ENCODE measurements at regions not wholly inside any gene's neighbourhood (a gene's known extent, or its start where the extent isn't known, plus 50 kb on each side); places are given as distances from the start of the nearest gene placed in this dataset.

DNA sequence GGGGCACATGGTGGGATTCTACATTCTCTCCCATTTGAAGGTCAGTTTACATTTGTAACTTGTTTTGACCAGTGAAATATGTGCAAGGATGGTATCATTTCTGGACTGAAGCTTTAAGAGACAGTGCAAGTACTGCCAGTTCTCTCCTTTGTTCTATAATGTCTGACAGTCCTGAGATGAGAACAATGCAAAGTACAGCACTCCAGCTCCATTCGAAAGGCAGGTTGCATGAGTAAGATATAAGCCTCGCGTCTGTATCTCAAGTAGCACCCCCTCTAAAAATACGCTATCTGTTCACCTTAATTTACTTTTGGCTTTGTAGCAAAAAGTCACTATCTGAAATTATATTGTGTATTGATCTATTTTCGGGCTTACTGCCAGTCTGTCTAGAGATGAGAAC, 1122.2 kb upstream of the TMEM132C start:
- H3K4me3 ChIP-seq (ENCODE audit: severe bottlenecking) = no peak overlapping the region
- ATAC-seq (ENCODE audit: low read depth) (no peak), DNase-seq (ENCODE audit: low spot score) (no peak)
- H3K9me3 ChIP-seq (ENCODE audit: severe bottlenecking) = no peaks in the 10 kb centered on the region
- H3K27ac ChIP-seq (ENCODE audit: poor library complexity, severe bottlenecking) = no peak overlapping the region
- TF ChIP-seq, protein P1, sequence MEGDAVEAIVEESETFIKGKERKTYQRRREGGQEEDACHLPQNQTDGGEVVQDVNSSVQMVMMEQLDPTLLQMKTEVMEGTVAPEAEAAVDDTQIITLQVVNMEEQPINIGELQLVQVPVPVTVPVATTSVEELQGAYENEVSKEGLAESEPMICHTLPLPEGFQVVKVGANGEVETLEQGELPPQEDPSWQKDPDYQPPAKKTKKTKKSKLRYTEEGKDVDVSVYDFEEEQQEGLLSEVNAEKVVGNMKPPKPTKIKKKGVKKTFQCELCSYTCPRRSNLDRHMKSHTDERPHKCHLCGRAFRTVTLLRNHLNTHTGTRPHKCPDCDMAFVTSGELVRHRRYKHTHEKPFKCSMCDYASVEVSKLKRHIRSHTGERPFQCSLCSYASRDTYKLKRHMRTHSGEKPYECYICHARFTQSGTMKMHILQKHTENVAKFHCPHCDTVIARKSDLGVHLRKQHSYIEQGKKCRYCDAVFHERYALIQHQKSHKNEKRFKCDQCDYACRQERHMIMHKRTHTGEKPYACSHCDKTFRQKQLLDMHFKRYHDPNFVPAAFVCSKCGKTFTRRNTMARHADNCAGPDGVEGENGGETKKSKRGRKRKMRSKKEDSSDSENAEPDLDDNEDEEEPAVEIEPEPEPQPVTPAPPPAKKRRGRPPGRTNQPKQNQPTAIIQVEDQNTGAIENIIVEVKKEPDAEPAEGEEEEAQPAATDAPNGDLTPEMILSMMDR (IDR thresholded peaks at IDR 0.05; ENCODE audit: poor library complexity, severe bottlenecking) = no peak
- H3K27me3 ChIP-seq (ENCODE audit: insufficient read depth, poor library complexity, severe bottlenecking) = no peaks in the 10 kb centered on the region
- H3K4me1 ChIP-seq (ENCODE audit: insufficient read depth, poor library complexity, severe bottlenecking) = peaks cover 4% of the 10 kb centered on the region
- no peaks in the 10 kb centered on the region for H3K36me3 ChIP-seq (ENCODE audit: low read depth)

DNA sequence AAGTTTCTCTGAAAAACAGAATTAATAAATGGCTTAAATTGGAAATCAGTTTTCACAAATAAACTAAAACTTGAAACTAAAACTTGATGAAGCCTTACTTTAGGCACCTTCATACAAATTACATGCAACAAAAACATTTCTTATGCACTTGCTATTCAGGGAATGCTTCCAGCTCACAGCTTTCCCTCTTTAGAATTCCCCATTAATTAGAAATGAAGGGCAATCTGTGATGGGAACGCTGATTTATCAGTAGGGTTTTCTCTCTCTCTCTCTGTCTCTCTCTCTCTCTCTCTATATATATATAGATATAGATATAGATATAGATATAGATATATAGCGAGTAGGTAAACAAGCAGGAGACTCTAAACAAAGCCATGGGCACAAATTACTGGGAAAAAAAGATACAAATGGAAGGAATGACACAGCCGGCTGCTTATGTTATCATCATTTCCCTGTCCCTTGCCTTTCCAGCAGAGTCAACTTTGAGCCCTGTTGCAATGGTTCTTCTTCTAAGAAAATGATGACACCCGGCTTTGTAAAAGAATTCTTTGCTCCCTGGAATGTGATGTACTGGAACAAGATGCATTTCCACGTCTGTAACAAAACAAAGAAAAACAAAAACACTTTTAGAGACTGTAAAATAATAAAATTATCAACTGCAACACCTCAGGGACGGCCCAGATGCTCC, 1121.6 kb upstream of the TMEM132C start:
- ATAC-seq (ENCODE audit: low read depth) = no peak

DNA sequence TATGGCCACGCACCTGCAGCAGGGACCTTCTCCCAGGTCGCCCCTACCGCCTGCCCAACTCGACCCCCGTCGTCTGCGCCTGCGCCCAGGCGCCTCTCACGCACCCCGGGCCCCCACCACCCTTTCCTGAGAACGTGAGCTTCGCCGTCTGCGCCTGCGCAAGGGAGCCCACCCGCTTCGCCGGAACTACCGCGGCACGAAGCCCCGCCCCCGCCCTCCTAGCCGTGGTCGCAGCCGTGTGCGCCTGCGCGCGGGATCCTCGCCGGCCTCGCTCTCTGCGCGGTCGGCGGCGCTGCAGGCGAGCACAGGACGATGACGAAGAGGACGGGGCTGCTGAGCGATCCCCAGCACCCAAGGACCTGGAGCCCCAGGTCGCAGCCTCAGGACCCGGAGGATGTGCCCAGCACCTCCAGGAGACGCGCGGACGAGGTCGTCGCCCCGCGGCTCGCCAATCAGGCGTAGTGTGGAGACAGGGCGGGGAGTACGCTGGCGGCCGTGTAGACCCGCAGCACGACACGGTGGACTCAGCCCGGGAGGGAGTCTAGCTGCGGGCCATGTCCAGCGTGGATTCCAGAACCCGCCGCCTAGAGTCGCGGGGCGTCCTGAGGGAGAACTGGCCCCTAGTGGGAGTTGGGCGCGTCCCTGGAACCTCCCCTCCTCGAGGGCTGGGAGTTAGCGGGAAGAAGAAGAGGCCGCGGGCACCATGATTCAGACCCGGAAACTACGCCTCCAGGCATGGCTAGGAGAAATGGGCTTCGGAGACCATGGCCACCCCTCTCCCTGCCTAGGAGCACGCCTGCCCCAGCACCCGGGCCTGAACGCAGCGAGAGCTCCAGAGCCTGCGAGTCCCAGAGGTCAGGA, 1120.8 kb upstream of the TMEM132C start:
- H3K4me3 ChIP-seq (ENCODE audit: severe bottlenecking) = peak overlapping the region; percentile 41
- H3K27ac ChIP-seq (ENCODE audit: poor library complexity, severe bottlenecking) = peak overlapping the region; percentile 5
- TF ChIP-seq, protein P1 (IDR thresholded peaks at IDR 0.05; ENCODE audit: poor library complexity, severe bottlenecking) = peak; percentile 16
- ATAC-seq (ENCODE audit: low read depth) (peak; percentile 93), DNase-seq (ENCODE audit: low spot score) (no peak)
- no peaks in the 10 kb centered on the region for H3K27me3 ChIP-seq (ENCODE audit: insufficient read depth, poor library complexity, severe bottlenecking)
- H3K9me3 ChIP-seq (ENCODE audit: severe bottlenecking) = no peaks in the 10 kb centered on the region
- H3K36me3 ChIP-seq (ENCODE audit: low read depth) = no peaks in the 10 kb centered on the region
- peaks cover 4% of the 10 kb centered on the region for H3K4me1 ChIP-seq (ENCODE audit: insufficient read depth, poor library complexity, severe bottlenecking)

More for the DNA sequence above, 1121.6 kb upstream of the TMEM132C start:
- TF ChIP-seq, protein P1 (IDR thresholded peaks at IDR 0.05; ENCODE audit: poor library complexity, severe bottlenecking) = no peak
- Histone ChIP-seq H3K36me3 (ENCODE audit: low read depth) (no peaks in the 10 kb centered on the region), H3K27ac (ENCODE audit: poor library complexity, severe bottlenecking) (no peak overlapping the region), H3K4me1 (ENCODE audit: insufficient read depth, poor library complexity, severe bottlenecking) (peaks cover 4% of the 10 kb centered on the region), H3K4me3 (ENCODE audit: severe bottlenecking) (peak overlapping the region; percentile 41), H3K9me3 (ENCODE audit: severe bottlenecking) (no peaks in the 10 kb centered on the region), H3K27me3 (ENCODE audit: insufficient read depth, poor library complexity, severe bottlenecking) (no peaks in the 10 kb centered on the region)
- no peak for DNase-seq (ENCODE audit: low spot score)

DNA sequence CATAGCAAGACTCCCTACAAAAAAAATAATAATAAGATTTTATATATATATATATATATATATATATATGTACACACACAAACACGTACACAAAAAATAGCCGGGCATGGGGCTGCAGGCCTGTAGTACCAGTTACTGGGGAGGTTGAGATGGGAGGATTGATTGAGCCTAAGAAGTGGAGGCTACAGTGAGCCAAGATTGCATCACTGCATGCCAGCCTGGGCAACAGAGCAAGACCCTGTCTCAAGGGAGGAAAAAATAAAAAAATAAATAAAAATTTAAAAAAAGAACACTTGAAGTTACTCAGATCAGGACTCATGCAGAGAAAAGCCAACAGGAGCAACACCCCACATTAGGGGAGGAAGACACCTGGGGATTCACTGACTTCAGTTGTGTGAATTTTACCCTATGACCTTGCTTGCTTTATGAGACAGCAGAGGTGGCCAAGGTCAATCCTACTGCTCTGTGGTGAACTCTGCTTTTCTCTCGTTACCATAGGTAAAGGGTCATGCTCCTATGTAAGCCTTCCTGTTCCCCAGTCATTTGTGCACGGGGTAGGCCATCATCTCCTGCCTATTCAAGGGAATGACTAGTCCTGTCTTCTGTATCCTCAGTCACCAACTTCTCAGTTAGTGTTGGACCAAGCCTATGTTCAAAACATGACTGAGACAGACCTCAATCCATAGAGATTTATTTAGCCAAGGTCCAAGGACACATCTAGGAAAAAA, 1119.8 kb upstream of the TMEM132C start:
- H3K27me3 ChIP-seq (ENCODE audit: insufficient read depth, poor library complexity, severe bottlenecking) = no peaks in the 10 kb centered on the region
- no peak overlapping the region for H3K4me3 ChIP-seq (ENCODE audit: severe bottlenecking)
- TF ChIP-seq, protein P1 (IDR thresholded peaks at IDR 0.05; ENCODE audit: poor library complexity, severe bottlenecking) = no peak
- H3K36me3 ChIP-seq (ENCODE audit: low read depth) = no peaks in the 10 kb centered on the region
- DNase-seq (ENCODE audit: low spot score) (no peak), ATAC-seq (ENCODE audit: low read depth) (no peak)
- H3K4me1 ChIP-seq (ENCODE audit: insufficient read depth, poor library complexity, severe bottlenecking) = peaks cover 4% of the 10 kb centered on the region
- no peaks in the 10 kb centered on the region for H3K9me3 ChIP-seq (ENCODE audit: severe bottlenecking)
- no peak overlapping the region for H3K27ac ChIP-seq (ENCODE audit: poor library complexity, severe bottlenecking)
